ENCODE measurements at regions not wholly inside any gene's neighbourhood (a gene's known extent, or its start where the extent isn't known, plus 50 kb on each side); places are given as distances from the start of the nearest gene placed in this dataset.

DNA sequence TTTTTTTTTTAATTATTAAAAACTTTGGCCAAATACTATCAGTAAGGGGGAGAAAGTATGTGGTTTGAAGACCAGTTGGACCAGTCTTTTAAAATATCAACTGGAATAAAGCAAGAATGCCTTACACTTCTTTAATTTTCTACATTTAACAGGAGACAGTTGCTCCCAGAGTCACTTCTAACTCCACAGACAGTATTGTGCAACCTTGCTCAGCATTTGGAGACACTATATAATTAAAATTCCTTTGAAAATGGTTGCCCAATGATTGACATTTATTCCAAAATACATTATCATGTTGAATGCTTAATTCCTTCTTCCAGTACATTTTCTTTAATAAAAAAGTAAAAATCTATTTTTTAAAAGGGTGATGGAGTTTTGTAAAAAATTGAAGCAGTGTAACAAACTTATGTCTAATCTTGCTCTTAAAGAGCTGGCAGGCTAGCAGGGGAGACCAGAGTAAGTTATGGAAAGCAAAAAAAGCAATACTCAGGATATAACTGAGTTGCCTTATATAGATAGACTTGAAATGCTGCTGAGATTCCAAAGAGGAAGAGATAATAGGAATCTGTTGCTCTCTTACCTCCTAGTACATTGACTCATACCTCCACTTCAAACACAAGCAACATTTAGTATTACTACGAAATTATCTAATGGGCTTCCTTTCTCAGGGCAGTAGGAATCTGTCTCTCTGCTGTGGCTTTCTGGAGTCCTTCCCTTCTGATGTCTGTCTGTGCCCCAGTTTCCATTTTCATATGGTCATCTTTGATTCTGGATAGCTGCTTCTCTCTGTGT lies 69.7 kb upstream of the RGL1 start:
- TF ChIP-seq, protein P1, sequence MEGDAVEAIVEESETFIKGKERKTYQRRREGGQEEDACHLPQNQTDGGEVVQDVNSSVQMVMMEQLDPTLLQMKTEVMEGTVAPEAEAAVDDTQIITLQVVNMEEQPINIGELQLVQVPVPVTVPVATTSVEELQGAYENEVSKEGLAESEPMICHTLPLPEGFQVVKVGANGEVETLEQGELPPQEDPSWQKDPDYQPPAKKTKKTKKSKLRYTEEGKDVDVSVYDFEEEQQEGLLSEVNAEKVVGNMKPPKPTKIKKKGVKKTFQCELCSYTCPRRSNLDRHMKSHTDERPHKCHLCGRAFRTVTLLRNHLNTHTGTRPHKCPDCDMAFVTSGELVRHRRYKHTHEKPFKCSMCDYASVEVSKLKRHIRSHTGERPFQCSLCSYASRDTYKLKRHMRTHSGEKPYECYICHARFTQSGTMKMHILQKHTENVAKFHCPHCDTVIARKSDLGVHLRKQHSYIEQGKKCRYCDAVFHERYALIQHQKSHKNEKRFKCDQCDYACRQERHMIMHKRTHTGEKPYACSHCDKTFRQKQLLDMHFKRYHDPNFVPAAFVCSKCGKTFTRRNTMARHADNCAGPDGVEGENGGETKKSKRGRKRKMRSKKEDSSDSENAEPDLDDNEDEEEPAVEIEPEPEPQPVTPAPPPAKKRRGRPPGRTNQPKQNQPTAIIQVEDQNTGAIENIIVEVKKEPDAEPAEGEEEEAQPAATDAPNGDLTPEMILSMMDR (conservative IDR thresholded peaks at IDR 0.05 in 1 of 2, IDR thresholded peaks at IDR 0.05 in 1 of 2; ENCODE audit: low read depth in 1 of 2, low read length in 2 of 2): no peak
- no peak for TF ChIP-seq EZH2 (IDR thresholded peaks at IDR 0.05; ENCODE audit: low read length, missing control alignments)

Measured in fibroblast of lung (primary cell).